GM18526 (cell line): ENCODE measurements at regions not wholly inside any gene's neighbourhood (a gene's known extent, or its start where the extent isn't known, plus 50 kb on each side); places are given as distances from the start of the nearest gene placed in this dataset.

ENCODE experiments used
- POLR2A ChIP-seq: IDR thresholded peaks from 3 replicates; pipeline ENCODE4 v1.6.1; 2011; ENCODE audit not compliant: insufficient read length; ENCODE audit errors: extremely low read depth

DNA sequence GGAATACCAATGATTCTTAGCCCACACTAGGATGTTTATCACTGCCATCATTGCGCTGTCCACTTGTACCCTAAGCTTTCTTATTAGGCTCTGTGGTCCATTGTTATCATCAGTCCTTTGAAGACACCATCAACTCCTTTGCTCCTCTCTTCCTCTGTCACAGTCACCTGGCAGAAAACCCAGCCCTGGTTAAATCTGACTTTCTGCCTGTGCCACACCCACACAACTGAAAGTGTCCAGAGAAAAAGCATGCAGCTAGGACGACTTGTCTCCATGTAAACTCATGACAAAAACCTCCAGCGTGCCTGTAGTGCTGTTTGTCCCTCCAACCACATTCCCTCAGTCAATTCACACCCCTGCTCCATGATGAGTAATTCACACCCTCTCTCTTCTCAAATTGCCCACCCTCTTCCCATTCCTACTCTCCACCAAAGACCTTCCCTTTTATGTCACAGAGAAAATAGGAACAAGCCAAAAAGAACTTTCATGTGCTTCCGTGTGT is 297.4 kb upstream of the MGAT5 start:
- TF ChIP-seq POLR2A = no peak

DNA sequence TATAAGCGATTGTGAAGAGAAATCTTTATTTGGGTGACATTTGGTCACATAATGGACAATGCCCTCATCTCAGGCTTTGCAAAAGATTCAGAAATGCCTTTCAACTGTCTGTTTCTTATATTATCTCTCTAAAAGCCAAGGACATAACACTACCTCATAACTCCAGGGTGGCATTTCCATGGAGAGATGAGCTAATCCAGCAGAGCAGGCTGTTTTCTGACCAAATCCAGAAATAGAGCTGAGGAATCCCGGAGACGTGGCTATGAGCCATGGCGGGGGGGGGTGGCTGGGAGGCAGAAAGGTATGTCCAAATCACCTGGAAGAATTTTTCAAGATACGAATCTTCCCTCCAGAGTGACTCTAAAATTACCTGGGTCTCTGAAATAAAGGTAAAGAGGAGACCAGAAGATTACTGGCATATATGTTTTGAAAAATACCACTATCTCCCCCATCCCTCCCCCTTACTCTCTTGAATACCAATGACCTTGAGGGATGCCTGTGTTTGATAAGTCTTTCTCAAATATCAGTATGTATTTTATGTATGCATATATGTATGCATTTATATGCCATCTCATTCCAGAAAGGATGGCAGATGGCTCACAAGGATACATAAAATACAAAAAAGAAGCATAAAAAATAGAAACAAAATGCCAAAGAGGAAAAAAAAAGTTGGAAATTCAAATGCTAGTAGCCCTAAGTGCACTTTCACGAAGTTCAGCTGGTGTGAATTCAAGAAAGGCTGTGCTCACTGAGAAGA is 296.0 kb upstream of the MGAT5 start:
- no peak for TF ChIP-seq POLR2A

DNA sequence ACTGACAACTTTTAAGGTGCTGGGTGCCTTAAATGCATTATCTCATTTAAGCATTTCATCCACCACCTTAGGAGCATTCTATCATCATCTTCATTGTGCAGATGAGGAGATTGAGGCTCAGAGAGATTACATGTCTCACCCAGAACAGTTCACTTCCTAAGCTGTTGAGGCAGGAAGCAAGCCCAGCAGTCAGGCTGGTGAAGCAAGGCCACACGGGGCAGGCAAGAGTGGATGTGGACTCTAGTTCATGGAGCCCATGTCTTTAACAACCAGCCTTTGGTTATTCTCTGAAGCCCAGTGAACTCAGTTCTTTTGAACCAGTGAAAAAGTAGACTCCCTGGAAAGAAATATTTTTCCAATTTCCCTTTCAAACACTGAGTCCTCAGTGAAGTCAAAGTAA is 294.8 kb upstream of the MGAT5 start:
- no peak for TF ChIP-seq POLR2A

GRCh38 chr2:133966720-133967304 is 287.1 kb upstream of the MGAT5 start:
- no peak for TF ChIP-seq POLR2A

DNA sequence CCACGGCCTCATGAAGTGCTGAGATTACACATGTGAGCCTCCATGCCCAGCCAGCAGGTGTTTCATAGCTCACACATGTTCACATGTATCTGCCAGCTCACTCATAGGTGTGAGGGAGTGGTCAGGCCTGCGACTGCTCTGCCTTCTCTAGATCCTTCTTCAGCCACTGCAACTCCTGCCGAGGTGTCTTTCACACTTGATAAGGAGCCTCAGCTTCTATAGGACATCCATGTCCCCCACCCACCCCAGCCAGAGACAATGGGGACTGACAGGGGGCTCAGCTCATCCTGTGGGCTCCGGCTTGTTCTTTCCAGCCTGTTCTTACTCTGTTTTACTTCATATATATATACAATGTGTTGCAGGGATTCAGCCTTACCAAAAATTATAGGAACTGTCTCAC is 286.5 kb upstream of the MGAT5 start:
- TF ChIP-seq POLR2A = no peak

DNA sequence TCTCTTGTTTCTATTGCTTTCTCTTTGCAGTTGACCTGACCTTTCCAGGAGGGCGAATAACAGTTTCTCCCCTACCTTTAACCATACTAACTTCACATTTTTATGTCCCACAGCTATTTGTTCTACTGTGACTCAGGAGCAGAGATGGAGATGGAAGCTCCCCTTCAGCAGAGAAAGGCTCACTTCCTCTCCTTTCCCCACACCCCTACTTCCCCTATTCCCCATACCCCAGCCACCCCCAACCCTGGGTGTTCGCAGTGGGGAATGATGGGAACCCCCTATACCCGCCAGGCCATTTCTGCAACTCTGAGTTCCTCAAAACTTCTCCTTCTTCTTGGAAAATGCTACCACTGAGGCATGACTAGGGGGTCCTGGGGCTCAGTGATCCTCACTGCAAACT is 285.4 kb upstream of the MGAT5 start:
- no peak for TF ChIP-seq POLR2A

DNA sequence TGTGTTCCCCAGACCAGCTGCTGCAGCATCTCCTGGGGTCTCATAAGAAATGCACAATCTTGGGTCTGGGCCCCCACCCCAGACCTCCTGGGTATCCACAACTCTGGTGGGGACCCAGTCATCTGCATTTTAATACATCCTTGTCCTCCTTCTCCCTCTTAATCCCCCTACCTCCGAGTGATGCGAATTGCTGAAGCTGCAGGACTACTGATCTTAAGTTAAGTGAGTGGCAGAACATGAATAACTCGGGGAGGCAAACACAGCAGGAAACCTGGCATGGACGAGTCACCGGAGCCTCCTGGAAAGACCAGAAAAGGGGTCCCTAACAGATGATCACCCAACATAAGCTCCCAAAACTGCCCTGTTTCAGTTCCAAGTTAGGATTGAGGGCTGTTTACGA is 283.2 kb upstream of the MGAT5 start:
- no peak for TF ChIP-seq POLR2A

- no peak for TF ChIP-seq POLR2A
These were observed 281.6 kb upstream of the MGAT5 start for GRCh38 chr2:133972297-133972696.

- TF ChIP-seq POLR2A = no peak
These were observed 281.1 kb upstream of the MGAT5 start for GRCh38 chr2:133972786-133973185.

GRCh38 chr2:133974353-133974752 is 279.5 kb upstream of the MGAT5 start:
- TF ChIP-seq POLR2A = no peak

DNA sequence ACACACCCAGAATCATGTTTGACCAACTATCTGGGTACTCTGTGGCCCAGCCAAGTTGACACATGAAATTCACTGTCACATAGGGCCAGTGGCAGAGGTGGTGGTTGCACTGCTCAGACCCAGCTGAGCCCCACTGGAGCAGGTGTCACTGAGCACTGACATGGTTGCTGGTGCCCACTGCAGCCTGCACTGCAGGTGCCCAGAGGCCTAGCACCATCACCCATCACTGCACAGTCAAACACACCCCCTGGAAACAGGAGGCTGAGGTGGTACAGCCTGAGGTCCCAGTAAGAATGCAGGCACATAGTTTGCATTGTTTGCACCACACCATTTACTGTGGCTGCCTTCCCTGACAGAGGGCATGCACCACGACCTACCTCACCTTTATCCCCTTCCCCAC is 278.7 kb upstream of the MGAT5 start:
- no peak for TF ChIP-seq POLR2A

DNA sequence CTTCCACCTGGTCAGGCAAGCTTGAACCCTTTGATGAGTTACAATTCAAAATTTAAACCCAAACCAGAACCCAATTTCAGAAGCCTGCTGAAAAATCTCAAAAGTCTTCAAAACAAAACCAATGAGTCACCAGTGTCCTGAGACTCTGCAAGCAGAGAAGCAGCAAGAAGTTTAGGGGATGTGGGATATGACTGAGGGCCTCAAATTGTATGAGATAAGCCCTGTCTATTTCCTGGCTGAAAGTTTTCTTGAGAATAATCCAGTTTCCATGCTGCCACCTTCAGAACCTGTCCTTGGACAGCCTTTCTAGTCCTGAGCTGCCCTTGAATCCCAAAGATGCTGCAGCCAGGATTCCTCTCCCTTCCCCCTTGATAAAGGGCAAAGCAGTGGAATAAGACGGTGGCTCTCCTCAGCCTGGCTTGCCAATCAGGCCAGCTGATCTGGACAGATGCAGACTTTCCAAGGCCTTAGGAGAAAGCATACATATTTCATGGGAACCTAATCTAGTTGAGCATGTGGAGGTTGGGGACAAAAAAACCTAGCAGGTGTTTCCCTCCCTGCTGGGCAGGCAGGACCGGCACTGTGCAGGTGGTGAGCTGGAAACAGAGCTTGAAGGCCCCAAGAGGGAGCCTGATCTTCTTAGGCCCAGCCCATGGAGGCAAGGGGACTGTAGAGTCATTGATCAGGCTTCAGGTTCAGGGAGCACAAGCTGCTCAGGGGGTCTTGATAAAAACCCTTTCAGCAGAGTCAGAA is 278.0 kb upstream of the MGAT5 start:
- no peak for TF ChIP-seq POLR2A

DNA sequence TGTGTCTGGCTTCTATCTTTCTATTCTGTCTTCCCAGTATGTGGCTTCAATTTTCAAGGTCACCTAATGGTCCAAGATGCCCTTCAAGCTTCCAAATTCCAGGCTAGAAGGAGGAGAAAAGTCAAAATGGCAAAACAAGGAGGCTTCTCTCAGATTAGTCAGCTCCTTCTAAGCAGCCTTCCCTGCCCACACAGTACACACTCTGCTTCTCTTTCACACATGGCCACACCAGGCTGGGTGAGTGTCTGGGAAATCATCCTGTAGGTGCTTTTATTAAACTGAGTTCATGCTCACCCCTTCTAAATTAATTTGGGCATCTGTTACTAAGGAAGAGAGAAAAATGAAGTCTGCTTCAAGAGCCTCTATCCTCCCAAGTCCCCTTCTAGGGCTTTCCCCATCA is 277.2 kb upstream of the MGAT5 start:
- TF ChIP-seq POLR2A = no peak

GRCh38 chr2:133977405-133977804 is 276.5 kb upstream of the MGAT5 start:
- TF ChIP-seq POLR2A = no peak

DNA sequence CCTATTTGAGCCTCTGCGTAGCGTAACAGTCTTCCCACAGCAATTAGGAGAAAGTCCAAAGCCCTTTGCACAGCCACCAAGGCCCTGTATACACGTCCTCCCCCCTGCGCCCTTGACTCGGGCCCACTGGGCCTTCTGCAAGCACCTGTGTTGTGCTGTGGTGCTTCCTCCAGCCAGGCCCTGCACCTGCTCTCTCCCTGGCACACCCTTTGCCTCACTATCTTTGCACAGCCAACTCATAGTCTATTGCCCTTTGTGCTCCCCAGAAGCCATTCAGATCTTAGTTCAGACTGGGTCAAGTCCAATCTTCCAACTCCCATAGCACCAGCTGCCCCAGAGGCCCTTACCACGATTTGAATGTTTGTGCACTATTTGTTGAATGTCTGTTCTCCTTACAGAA is 271.6 kb upstream of the MGAT5 start:
- TF ChIP-seq POLR2A = no peak

- no peak for TF ChIP-seq POLR2A
These were observed 268.3 kb upstream of the MGAT5 start for GRCh38 chr2:133985563-133985962.

- TF ChIP-seq POLR2A = no peak
These were observed 267.6 kb upstream of the MGAT5 start for GRCh38 chr2:133986081-133986837.
